HuH-7 (cell line): ENCODE measurements at regions not wholly inside any gene's neighbourhood (a gene's known extent, or its start where the extent isn't known, plus 50 kb on each side); places are given as distances from the start of the nearest gene placed in this dataset.
"Not testable (repeated sequence)": the region's sequence is repeated elsewhere in the genome, so short reads cannot be mapped to it uniquely, and the experiment has no call there.

ENCODE experiments used
- DNase-seq: peaks from one replicate; pipeline ENCODE4 v3.0.0; 2011; ENCODE audit warnings: low spot score

DNA sequence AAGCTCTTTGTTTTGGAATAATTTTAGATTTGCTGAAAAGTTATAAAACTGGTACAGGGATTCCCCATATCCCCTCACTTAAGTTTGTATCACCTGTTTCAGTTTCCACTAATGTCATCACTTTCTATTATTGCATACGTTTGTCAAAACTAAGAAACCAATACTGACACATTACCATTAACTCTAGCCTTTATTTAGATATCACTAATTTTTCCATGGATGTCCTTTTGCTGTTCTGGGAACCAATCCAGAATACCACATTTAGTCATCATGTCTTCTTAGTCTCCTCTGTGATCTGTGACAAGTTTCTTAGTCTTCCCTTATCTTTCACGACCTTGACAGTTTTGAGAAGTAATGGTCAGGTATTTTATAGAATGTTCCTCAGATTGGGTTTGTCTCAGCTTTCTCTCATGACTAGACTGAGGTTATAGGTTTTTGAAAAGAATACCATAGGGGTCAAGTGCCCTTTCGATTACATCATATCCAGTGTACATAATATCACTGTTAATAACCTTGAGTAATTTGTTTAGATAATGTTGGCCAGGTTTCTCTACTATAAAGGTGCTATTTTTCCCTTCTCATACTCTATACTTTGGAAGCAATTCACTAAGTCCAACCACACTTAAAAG lies 51.9 kb upstream of the NMUR2 start:
- no peak for DNase-seq

- no peak for DNase-seq
These were observed 57.1 kb upstream of the NMUR2 start for GRCh38 chr5:152462021-152462721.

DNA sequence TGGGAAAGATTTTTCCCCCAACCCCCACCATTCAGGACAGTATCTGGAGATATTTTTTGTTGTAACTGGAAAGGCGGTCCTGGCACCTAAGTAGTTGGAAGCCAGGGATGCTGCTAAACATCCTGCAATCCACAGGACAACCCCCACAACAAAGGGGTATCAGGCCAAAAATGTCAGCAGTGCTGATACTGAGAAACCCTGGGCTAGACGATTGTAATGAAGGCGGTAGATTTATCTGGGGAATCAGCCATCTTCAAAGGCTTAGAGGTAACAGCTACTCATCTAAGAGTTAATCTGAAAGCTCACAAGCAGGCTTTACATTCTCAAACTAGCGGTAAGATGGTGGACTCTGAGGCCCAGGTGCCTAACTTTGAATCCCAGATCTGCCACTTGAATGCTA lies 59.0 kb upstream of the NMUR2 start:
- DNase-seq = no peak

- no peak for DNase-seq
These were observed 60.1 kb upstream of the NMUR2 start for GRCh38 chr5:152465140-152465539.

GRCh38 chr5:152466085-152466745 lies 61.1 kb upstream of the NMUR2 start:
- DNase-seq = no peak

DNA sequence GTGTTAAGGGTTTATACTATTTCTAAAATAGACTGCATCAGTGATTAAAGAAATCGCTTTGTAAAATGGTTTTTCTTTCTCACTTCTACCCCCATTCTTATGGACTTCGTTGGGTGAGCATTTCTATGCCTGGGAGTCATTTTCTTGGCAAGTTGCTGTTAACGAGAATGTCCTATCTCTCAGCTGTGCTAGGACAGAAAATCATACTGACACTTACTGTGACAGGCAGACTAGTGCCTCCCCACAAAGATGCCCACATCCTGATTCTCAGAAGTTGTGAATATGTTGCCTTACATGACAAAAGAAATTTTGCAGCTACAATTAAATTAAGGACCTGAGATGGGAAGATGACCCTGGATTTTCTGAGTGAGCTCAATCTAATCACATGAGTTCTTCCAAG lies 65.1 kb upstream of the NMUR2 start:
- no peak for DNase-seq

DNA sequence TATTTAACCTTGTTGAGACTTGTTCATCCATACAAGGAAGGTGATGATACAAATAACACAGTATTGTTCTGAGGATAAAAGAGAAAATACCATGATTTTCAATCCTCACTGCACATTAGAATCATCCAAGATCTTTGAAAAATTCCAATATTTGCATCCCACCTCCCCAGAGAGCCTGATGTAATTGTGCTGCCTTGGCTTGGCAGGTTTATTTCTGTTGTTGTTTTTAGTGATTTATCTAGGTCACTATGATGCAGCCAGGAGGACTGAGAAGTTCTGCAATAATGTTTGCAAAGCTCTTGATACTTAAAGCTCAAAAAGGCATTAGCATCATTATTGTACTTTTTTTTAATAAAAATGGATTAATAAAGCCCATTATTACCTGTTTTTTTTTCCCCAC lies 67.0 kb upstream of the NMUR2 start:
- no peak for DNase-seq

- no peak for DNase-seq
These were observed 69.9 kb upstream of the NMUR2 start for GRCh38 chr5:152474961-152475360.

DNA sequence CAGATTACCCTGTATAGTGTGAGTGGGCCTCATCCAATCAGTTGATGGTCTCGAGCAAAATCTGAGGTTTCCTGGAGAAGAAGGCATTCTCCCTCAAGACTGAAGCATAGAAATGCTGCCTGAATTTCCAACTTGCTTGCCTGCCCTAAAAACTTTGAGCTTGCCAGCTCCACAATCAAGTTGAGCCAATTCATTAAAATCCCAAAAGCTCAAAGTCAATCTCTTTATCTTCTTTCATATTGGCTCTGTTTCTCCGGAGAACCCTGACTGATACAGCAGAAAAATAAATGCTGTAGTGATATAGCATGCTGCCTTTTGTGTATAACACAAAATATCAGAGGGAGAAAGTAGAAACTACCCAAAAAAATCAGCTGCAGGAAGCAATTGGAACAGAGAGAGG lies 72.5 kb upstream of the NMUR2 start:
- DNase-seq = no peak

GRCh38 chr5:152479866-152480265 lies 74.8 kb upstream of the NMUR2 start:
- DNase-seq = not testable (repeated sequence)

DNA sequence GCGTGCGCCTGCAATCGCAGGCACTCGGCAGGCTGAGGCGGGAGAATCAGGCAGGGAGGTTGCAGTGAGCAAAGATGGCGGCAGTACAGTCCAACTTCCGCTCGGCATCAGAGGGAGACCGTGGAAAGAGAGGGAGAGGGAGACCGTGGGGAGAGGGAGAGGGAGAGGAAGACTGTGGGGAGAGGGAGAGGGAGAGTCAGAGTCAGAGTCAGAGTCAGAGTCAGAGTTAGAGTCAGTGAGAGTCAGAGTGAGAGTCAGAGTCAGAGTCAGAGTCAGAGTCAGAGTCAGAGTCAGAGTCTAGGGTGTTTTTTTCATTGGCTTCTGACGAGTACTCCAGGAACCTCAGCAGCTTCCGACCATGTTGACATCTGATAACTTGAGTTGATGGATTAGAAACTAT lies 75.6 kb upstream of the NMUR2 start:
- not testable (repeated sequence) for DNase-seq

DNA sequence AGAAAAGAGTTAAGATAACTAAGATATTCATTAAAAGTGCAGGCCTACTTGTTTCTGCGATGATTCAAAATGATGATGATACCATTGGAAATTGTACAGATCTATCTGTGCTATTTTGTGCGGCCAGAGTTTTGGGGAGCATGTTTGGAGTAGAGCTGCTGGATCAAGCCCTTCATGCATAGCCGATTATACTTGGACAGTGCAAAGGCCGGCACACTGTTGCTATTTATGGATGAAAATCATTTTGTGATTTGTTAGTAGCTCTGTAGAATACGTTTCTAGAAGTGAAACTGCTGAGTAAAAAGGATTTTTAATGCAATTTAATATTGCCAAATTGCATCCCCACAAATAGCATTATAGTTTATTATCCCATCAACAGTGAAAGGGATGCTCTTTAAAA lies 82.1 kb upstream of the NMUR2 start:
- no peak for DNase-seq

GRCh38 chr5:152488869-152489268 lies 83.8 kb upstream of the NMUR2 start:
- DNase-seq = no peak

GRCh38 chr5:152499814-152500535 lies 94.9 kb upstream of the NMUR2 start:
- DNase-seq = no peak

- DNase-seq = no peak
These were observed 96.2 kb upstream of the NMUR2 start for GRCh38 chr5:152501294-152501693.

DNA sequence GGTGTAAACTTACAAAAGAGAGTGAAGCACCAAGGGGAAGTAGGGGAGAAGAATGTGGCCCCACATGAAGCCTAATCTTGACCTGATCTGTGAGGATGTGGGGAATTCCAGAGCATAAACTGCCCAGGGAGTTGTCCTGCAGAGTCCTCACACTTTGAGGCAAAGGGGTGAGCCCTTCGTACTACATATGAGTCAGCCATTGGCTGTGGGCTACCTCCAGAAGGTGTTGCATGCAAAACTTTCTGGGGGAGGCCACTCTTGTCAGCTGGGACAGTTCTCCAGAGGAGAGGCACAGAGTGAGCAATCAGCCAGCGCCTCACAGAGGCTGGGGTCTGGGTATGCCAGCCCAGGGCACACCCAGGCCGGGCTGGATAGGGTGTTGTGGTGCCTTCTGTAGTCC lies 98.1 kb upstream of the NMUR2 start:
- no peak for DNase-seq

DNA sequence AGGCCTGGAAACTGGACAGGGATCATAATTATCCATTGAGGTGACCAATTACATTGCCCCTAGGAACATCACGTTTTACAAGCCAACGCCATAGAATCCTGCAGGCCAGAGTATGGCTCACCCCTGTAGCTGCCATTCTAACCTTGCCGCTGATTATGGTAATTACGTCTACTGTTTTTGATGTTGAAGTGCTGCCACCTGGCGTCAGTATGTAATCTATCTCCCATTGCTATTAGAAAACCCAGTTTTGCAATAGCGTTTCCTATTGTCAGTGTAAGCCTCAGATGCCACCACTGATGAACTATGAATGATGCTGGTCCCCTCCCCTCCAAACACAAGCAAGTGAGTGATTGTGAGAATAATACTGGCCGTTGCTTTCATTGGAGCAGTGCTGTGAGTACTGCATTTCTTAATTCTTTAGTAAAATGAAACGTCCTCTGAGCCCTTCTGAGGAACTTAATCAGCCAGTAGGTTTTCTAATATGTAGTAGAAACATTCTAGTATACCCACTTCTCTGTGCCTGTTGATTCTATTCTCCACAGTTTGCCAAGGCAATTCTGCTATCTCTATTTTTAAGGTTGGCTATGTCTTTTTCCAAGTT lies 100.5 kb upstream of the NMUR2 start:
- peak; percentile 12 for DNase-seq

DNA sequence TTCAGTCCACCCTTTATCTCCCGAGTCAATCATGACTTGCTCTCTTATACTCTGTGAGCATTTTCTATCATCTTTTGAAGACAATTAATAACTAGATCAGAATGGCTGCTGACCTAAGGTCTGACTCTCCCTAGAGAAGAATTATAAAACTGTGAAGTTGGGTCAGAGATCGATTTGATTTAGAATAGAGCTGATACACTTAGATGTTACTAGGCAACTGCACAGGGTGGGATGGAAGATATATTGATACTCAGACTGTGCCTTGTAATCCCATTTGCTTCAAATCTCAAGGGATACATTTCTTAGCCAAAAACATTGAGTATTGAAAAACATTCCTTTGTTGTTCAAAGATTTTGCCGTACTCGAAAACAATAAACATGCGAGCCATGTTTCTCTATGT lies 106.0 kb upstream of the NMUR2 start:
- DNase-seq = no peak

GRCh38 chr5:152511531-152512132 lies 106.6 kb upstream of the NMUR2 start:
- DNase-seq = no peak

- peak; percentile 12 for DNase-seq
These were observed 109.8 kb upstream of the NMUR2 start for GRCh38 chr5:152514827-152515397.

DNA sequence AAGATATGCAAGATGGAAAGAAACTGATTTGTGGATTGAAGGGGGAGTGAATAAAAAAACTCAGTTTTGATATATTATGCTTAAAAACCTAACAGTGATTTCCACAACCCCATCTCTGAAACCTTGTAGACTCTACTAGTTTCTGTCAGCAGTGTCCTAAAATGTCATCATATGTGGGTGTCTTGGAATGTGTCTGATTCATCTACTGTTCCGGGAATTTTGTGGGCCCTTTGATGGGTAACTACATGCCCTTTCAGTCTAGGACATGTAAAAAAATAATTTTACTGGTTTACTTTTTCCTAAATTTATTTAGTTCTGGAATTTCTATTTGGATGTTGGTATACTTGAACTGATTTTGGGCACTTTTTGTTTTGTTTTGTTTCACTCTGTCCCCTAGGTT lies 118.9 kb upstream of the NMUR2 start:
- no peak for DNase-seq
